ENCODE measurements at regions not wholly inside any gene's neighbourhood (a gene's known extent, or its start where the extent isn't known, plus 50 kb on each side); places are given as distances from the start of the nearest gene placed in this dataset.
"Not testable (repeated sequence)": the region's sequence is repeated elsewhere in the genome, so short reads cannot be mapped to it uniquely, and the experiment has no call there.

- Mint-ChIP-seq H3K4me3 (no peak overlapping the region), H3K36me3 (ENCODE audit: low read depth) (no peaks in the 10 kb centered on the region), H3K4me1 (no peaks in the 10 kb centered on the region), H3K9me3 (peaks cover 16% of the 10 kb centered on the region), H3K27ac (no peak overlapping the region), H3K27me3 (no peaks in the 10 kb centered on the region)
- no peak for ATAC-seq (replicated peaks)
Measured at GRCh38 chr9:29432191-29432590, 1858.9 kb upstream of the C9orf72 start.

- H3K4me3 Mint-ChIP-seq, H3K27ac Mint-ChIP-seq, H3K4me1 Mint-ChIP-seq: not testable (repeated sequence)
Measured at GRCh38 chr9:29432656-29433055, 1859.4 kb upstream of the C9orf72 start.

DNA sequence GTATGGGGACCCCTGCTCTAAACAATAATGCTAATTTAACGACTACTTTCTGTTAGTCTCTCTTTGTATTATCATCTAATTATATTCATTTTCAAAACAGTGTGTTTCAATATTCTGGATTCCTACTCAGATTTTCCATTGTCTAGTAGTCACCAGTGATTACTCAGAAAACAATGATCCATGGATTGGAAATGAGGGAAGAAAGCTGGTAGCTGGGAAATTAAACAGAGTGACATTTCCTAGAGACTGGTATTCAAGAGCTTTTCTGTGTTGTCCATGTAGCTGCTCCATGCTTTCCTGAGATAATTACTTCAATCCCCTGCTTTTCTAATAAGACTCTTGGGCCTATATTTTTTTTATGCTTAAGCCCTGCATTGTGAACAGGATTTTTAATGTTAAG lies 1862.1 kb upstream of the C9orf72 start:
- Mint-ChIP-seq H3K36me3 (ENCODE audit: low read depth) (no peaks in the 10 kb centered on the region), H3K4me1 (no peaks in the 10 kb centered on the region), H3K27ac (no peak overlapping the region), H3K27me3 (no peaks in the 10 kb centered on the region), H3K4me3 (no peak overlapping the region), H3K9me3 (peaks cover 10% of the 10 kb centered on the region)
- ATAC-seq (replicated peaks), result no peak

More at GRCh38 chr9:29432656-29433055, 1859.4 kb upstream of the C9orf72 start:
- not testable (repeated sequence) for H3K36me3 Mint-ChIP-seq (ENCODE audit: low read depth); H3K27me3 Mint-ChIP-seq; ATAC-seq (replicated peaks)
- H3K9me3 Mint-ChIP-seq, result peaks cover 16% of the 10 kb centered on the region

- Mint-ChIP-seq H3K27me3 (no peaks in the 10 kb centered on the region), H3K36me3 (ENCODE audit: low read depth) (no peaks in the 10 kb centered on the region), H3K27ac (no peak overlapping the region), H3K4me3 (no peak overlapping the region), H3K4me1 (no peaks in the 10 kb centered on the region), H3K9me3 (peaks cover 7% of the 10 kb centered on the region)
- ATAC-seq (replicated peaks), result no peak
Measured at GRCh38 chr9:29437526-29437925, 1864.2 kb upstream of the C9orf72 start.

DNA sequence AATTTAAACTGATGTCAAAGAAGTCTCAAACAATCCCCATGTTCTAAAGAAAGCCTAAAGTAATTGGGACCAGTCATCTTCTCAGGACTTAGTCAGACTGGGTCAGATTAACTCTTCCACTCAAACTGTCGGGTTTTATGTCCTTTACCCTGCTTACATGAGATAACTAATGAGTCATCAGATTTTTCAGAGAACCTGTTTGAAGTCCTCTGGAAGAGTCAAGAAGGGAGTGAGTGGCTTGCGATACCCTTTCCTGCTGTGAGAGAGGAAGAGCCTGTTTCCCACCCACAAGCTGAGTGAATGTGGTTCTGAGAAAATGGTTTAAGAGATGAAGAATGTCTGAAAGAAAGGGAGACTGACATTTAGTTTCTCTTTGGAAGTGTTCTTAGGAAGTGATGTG lies 1866.7 kb upstream of the C9orf72 start:
- Mint-ChIP-seq H3K4me1 (no peaks in the 10 kb centered on the region), H3K9me3 (peaks cover 4% of the 10 kb centered on the region), H3K27me3 (no peaks in the 10 kb centered on the region), H3K4me3 (no peak overlapping the region), H3K36me3 (ENCODE audit: low read depth) (no peaks in the 10 kb centered on the region), H3K27ac (no peak overlapping the region)
- no peak for ATAC-seq (replicated peaks)

GRCh38 chr9:29440449-29440848 lies 1867.2 kb upstream of the C9orf72 start:
- H3K27ac Mint-ChIP-seq, result no peak overlapping the region
- no peaks in the 10 kb centered on the region for H3K4me1 Mint-ChIP-seq
- no peaks in the 10 kb centered on the region for H3K36me3 Mint-ChIP-seq (ENCODE audit: low read depth)
- no peak for ATAC-seq (replicated peaks)
- no peak overlapping the region for H3K4me3 Mint-ChIP-seq
- no peaks in the 10 kb centered on the region for H3K27me3 Mint-ChIP-seq
- peaks cover 4% of the 10 kb centered on the region for H3K9me3 Mint-ChIP-seq

DNA sequence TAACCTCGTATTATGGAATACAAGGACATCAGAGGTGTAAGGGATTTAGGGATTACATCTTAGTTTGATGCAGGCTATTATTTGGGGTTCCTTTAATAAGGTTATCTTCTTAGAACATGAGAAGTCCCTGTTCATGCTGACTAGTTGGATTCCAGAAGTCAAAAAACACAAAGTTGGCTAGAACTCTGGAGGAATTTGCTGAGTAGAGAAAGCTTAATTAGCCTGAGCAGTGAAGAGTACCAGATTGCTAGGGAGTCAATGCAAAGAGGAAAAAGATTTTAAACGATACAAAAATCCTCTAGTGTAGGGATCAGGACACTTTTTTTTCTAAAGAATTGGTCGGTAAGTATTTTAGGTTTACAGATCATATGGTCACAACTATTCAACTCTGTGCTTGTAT lies 1872.5 kb upstream of the C9orf72 start:
- no peak overlapping the region for H3K27ac Mint-ChIP-seq
- H3K4me1 Mint-ChIP-seq, result no peaks in the 10 kb centered on the region
- no peaks in the 10 kb centered on the region for H3K36me3 Mint-ChIP-seq (ENCODE audit: low read depth)
- no peak for ATAC-seq (replicated peaks)
- no peaks in the 10 kb centered on the region for H3K27me3 Mint-ChIP-seq
- peaks cover 19% of the 10 kb centered on the region for H3K9me3 Mint-ChIP-seq
- no peak overlapping the region for H3K4me3 Mint-ChIP-seq

GRCh38 chr9:29449306-29449705 lies 1876.0 kb upstream of the C9orf72 start:
- H3K27ac Mint-ChIP-seq, result no peak overlapping the region
- H3K9me3 Mint-ChIP-seq, result peaks cover 20% of the 10 kb centered on the region
- H3K4me1 Mint-ChIP-seq, result no peaks in the 10 kb centered on the region
- no peaks in the 10 kb centered on the region for H3K36me3 Mint-ChIP-seq (ENCODE audit: low read depth)
- H3K27me3 Mint-ChIP-seq, result no peaks in the 10 kb centered on the region
- H3K4me3 Mint-ChIP-seq, result no peak overlapping the region
- no peak for ATAC-seq (replicated peaks)

DNA sequence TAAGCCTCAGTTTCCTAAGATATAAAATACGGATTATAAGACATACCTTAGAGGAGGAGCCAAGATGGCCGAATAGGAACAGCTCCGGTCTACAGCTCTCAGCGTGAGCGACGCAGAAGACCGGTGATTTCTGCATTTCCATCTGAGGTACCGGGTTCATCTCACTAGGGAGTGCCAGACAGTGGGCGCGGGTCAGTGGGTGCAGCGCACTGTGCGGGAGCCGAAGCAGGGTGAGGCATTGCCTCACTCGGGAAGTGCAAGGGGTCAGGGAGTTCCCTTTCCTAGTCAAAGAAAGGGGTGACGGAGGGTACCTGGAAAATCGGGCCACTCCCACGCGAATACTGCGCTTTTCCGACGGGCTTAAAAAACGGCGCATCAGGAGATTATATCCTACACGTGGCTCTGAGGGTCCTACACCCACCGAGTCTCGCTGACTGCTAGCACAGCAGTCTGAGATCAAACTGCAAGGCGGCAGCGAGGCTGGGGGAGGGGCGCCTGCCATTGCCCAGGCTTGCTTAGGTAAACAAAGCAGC lies 1877.1 kb upstream of the C9orf72 start:
- H3K4me3 Mint-ChIP-seq; H3K27me3 Mint-ChIP-seq; ATAC-seq (replicated peaks); H3K36me3 Mint-ChIP-seq (ENCODE audit: low read depth); H3K4me1 Mint-ChIP-seq; H3K27ac Mint-ChIP-seq: not testable (repeated sequence)
- H3K9me3 Mint-ChIP-seq, result peaks cover 20% of the 10 kb centered on the region

GRCh38 chr9:29456940-29457339 lies 1883.7 kb upstream of the C9orf72 start:
- Mint-ChIP-seq H3K27ac (no peak overlapping the region), H3K4me3 (no peak overlapping the region), H3K27me3 (no peaks in the 10 kb centered on the region), H3K9me3 (peaks cover 14% of the 10 kb centered on the region), H3K4me1 (no peaks in the 10 kb centered on the region), H3K36me3 (ENCODE audit: low read depth) (no peaks in the 10 kb centered on the region)
- ATAC-seq (replicated peaks), result no peak

DNA sequence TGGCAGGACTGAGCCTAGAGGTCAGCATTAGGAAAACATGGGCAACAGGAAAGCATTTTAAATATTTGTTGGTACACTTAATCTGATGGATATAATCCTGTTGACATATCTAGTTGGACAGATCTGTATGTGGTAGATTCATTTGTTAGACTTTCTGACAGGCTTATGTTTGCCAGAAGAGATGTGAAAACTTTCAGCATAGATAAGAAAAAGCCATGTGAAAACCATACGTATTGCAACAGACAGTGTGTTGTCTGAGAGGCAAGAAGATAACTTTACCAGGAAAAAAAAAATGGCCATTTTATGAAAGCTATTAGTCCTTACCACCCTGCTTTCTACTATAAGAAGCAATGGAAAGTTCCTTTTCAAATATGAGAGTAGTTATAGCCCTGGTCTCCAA lies 1902.2 kb upstream of the C9orf72 start:
- no peak for ATAC-seq (replicated peaks)
- H3K27ac Mint-ChIP-seq, result no peak overlapping the region
- no peak overlapping the region for H3K4me3 Mint-ChIP-seq
- no peaks in the 10 kb centered on the region for H3K36me3 Mint-ChIP-seq (ENCODE audit: low read depth)
- H3K27me3 Mint-ChIP-seq, result no peaks in the 10 kb centered on the region
- no peaks in the 10 kb centered on the region for H3K4me1 Mint-ChIP-seq
- peaks cover 15% of the 10 kb centered on the region for H3K9me3 Mint-ChIP-seq

DNA sequence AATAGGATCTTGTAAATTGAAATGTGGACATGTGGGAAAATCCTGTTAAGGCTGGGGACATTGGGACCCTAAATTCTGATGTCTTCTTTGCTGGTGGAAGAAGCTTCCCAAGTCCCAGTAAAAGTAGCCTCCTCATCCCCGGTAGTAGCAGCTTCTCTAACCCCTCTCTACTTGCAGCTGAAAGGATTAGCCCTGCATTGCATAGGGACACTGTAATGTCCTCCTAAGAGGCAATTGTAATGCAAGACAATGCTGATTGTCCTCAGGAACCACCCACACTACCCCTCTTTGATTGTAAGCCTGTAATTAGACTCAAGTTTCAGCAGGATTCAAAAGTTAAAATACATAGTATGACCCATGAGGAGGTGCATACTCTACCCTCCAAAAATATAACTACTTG lies 1938.4 kb upstream of the C9orf72 start:
- H3K36me3 Mint-ChIP-seq (ENCODE audit: low read depth), result no peaks in the 10 kb centered on the region
- H3K4me3 Mint-ChIP-seq, result no peak overlapping the region
- H3K27ac Mint-ChIP-seq, result no peak overlapping the region
- no peaks in the 10 kb centered on the region for H3K4me1 Mint-ChIP-seq
- H3K9me3 Mint-ChIP-seq, result no peaks in the 10 kb centered on the region
- no peaks in the 10 kb centered on the region for H3K27me3 Mint-ChIP-seq
- no peak for ATAC-seq (replicated peaks)

- no peaks in the 10 kb centered on the region for H3K4me1 Mint-ChIP-seq
- H3K36me3 Mint-ChIP-seq (ENCODE audit: low read depth), result no peaks in the 10 kb centered on the region
- no peak for ATAC-seq (replicated peaks)
- no peaks in the 10 kb centered on the region for H3K27me3 Mint-ChIP-seq
- H3K27ac Mint-ChIP-seq, result no peak overlapping the region
- no peak overlapping the region for H3K4me3 Mint-ChIP-seq
- no peaks in the 10 kb centered on the region for H3K9me3 Mint-ChIP-seq
Measured at GRCh38 chr9:29514336-29514735, 1941.1 kb upstream of the C9orf72 start.

GRCh38 chr9:29514862-29515261 lies 1941.6 kb upstream of the C9orf72 start:
- no peak overlapping the region for H3K27ac Mint-ChIP-seq
- no peaks in the 10 kb centered on the region for H3K4me1 Mint-ChIP-seq
- ATAC-seq (replicated peaks), result no peak
- H3K9me3 Mint-ChIP-seq, result no peaks in the 10 kb centered on the region
- H3K4me3 Mint-ChIP-seq, result no peak overlapping the region
- H3K36me3 Mint-ChIP-seq (ENCODE audit: low read depth), result no peaks in the 10 kb centered on the region
- H3K27me3 Mint-ChIP-seq, result no peaks in the 10 kb centered on the region

GRCh38 chr9:29548436-29548835 lies 1975.2 kb upstream of the C9orf72 start:
- no peak overlapping the region for H3K4me3 Mint-ChIP-seq
- no peak for ATAC-seq (replicated peaks)
- no peaks in the 10 kb centered on the region for H3K36me3 Mint-ChIP-seq (ENCODE audit: low read depth)
- H3K4me1 Mint-ChIP-seq, result no peaks in the 10 kb centered on the region
- no peaks in the 10 kb centered on the region for H3K27me3 Mint-ChIP-seq
- no peak overlapping the region for H3K27ac Mint-ChIP-seq
- H3K9me3 Mint-ChIP-seq, result peaks cover 10% of the 10 kb centered on the region

GRCh38 chr9:29555502-29555901 lies 1982.2 kb upstream of the C9orf72 start:
- ATAC-seq (replicated peaks), result no peak
- H3K9me3 Mint-ChIP-seq, result no peaks in the 10 kb centered on the region
- no peak overlapping the region for H3K27ac Mint-ChIP-seq
- no peaks in the 10 kb centered on the region for H3K27me3 Mint-ChIP-seq
- no peak overlapping the region for H3K4me3 Mint-ChIP-seq
- no peaks in the 10 kb centered on the region for H3K36me3 Mint-ChIP-seq (ENCODE audit: low read depth)
- H3K4me1 Mint-ChIP-seq, result no peaks in the 10 kb centered on the region

All from activated T-helper 17 cell treated with anti-CD3 and anti-CD28 coated beads, Interleukin-2, amount 50 U/mL, for 72 hours (primary cell).